ENCODE measurements at regions not wholly inside any gene's neighbourhood (a gene's known extent, or its start where the extent isn't known, plus 50 kb on each side); places are given as distances from the start of the nearest gene placed in this dataset.

DNA sequence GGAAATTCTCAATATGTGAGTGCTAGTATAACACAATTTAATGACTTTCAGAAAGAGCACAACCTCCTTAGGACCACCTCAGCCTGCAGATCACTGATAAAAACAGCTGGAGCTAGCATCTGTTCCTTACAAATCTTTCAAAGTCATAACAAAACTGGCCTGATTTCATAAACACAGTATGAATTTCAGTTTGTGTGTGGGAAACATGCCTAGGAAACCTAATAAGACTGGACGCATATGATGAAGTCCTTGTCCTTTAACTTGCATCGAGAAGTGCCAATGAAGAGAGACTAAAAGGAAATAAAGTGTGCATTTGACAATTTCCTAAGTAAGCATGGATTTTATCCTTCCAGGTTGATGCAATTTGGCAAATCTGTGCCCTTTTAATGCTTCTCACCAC is 74.1 kb upstream of the KLHL14 start:
- DNase-seq: no peak
- Mint-ChIP-seq H3K4me1 (ENCODE audit: low read depth, unreplicated experiment) (no peaks in the 10 kb centered on the region), H3K27me3 (ENCODE audit: unreplicated experiment) (no peaks in the 10 kb centered on the region), H3K4me3 (ENCODE audit: low read depth, unreplicated experiment) (no peak overlapping the region), H3K9me3 (ENCODE audit: low read depth, unreplicated experiment) (peaks cover 5% of the 10 kb centered on the region), H3K27ac (ENCODE audit: unreplicated experiment) (no peak overlapping the region), H3K36me3 (ENCODE audit: insufficient read depth, unreplicated experiment) (no peaks in the 10 kb centered on the region)
- CTCF ChIA-PET: no interaction called here
- TF ChIP-seq, protein P1, sequence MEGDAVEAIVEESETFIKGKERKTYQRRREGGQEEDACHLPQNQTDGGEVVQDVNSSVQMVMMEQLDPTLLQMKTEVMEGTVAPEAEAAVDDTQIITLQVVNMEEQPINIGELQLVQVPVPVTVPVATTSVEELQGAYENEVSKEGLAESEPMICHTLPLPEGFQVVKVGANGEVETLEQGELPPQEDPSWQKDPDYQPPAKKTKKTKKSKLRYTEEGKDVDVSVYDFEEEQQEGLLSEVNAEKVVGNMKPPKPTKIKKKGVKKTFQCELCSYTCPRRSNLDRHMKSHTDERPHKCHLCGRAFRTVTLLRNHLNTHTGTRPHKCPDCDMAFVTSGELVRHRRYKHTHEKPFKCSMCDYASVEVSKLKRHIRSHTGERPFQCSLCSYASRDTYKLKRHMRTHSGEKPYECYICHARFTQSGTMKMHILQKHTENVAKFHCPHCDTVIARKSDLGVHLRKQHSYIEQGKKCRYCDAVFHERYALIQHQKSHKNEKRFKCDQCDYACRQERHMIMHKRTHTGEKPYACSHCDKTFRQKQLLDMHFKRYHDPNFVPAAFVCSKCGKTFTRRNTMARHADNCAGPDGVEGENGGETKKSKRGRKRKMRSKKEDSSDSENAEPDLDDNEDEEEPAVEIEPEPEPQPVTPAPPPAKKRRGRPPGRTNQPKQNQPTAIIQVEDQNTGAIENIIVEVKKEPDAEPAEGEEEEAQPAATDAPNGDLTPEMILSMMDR (IDR thresholded peaks at IDR 0.05; ENCODE audit: unreplicated experiment): no peak
- intact Hi-C loops (cut with micrococcal nuclease; ENCODE audit: unreplicated experiment): no loop called here
- BruUV-seq (replicated peaks): no TSS peak

DNA sequence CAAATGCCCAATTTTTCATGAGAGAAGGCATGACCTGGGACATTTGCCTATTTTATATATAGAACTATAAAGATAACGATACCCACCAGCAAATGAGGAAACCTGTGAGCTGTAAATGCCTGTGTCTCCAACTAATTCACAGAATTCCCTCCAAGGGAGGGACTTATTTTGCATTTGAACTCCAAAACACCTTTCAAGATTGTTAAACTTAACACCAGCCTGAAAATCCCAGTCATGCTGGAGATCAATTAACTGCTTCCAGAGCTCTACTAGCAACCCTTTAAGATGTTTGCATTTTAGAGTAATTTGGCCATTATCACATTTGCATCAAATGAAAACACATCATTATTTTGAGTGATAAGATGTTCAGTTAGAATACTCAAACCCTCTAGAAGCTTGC is 68.1 kb upstream of the KLHL14 start:
- H3K36me3 Mint-ChIP-seq (ENCODE audit: insufficient read depth, unreplicated experiment): no peaks in the 10 kb centered on the region
- intact Hi-C loops (cut with micrococcal nuclease; ENCODE audit: unreplicated experiment): no loop called here
- CTCF ChIA-PET: no interaction called here
- no peak overlapping the region for H3K4me3 Mint-ChIP-seq (ENCODE audit: low read depth, unreplicated experiment)
- BruUV-seq (replicated peaks): no TSS peak
- H3K9me3 Mint-ChIP-seq (ENCODE audit: low read depth, unreplicated experiment): no peaks in the 10 kb centered on the region
- TF ChIP-seq, protein P1 (IDR thresholded peaks at IDR 0.05; ENCODE audit: unreplicated experiment): no peak
- H3K27ac Mint-ChIP-seq (ENCODE audit: unreplicated experiment): no peak overlapping the region
- no peak for DNase-seq
- no peaks in the 10 kb centered on the region for H3K4me1 Mint-ChIP-seq (ENCODE audit: low read depth, unreplicated experiment)
- peaks cover 22% of the 10 kb centered on the region for H3K27me3 Mint-ChIP-seq (ENCODE audit: unreplicated experiment)

DNA sequence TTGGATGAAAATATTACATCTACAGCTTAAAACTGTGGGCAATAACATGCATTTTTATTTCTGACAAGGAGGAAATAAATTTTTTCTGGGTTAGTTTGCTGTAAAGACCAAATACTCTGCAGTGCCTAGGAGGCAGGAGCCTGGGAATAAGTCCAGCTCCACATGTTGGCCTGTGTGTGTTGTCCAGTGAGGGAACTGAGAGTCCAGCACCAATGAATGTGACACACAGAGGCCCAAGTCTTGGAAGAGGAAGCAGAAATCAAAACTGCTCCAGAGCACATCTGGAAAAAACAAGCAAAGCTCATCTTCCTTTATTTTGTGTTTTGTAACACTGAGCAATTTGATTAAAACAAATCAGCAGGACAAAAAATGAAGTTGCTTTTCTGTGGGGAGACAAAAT is 63.1 kb upstream of the KLHL14 start:
- H3K4me3 Mint-ChIP-seq (ENCODE audit: low read depth, unreplicated experiment): no peak overlapping the region
- no peaks in the 10 kb centered on the region for H3K4me1 Mint-ChIP-seq (ENCODE audit: low read depth, unreplicated experiment)
- H3K27ac Mint-ChIP-seq (ENCODE audit: unreplicated experiment): no peak overlapping the region
- H3K9me3 Mint-ChIP-seq (ENCODE audit: low read depth, unreplicated experiment): peaks cover 2% of the 10 kb centered on the region
- no peaks in the 10 kb centered on the region for H3K36me3 Mint-ChIP-seq (ENCODE audit: insufficient read depth, unreplicated experiment)
- H3K27me3 Mint-ChIP-seq (ENCODE audit: unreplicated experiment): peaks cover 47% of the 10 kb centered on the region
- DNase-seq: no peak
- BruUV-seq (replicated peaks): no TSS peak
- intact Hi-C loops (cut with micrococcal nuclease; ENCODE audit: unreplicated experiment): no loop called here
- CTCF ChIA-PET: no interaction called here
- TF ChIP-seq, protein P1 (IDR thresholded peaks at IDR 0.05; ENCODE audit: unreplicated experiment): no peak

DNA sequence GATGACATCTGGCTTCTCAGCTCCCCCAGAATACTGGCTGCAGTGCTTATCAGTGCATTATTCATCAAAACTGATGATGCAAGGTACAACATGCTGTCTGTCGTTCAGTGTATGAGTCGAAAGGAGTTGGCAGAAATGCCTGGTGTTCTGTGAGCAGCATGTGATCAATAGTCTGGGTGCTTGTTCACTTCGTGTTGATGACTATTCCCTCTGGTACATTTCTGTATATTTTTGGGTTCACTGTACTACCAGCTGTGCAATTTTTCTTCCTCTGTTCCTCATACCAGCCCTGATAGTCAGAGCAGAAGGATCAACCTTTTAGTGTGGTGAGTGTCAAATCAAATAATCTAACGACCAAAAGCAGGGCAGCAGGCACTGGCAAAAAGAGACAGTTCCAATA is 59.0 kb upstream of the KLHL14 start:
- no peak overlapping the region for H3K27ac Mint-ChIP-seq (ENCODE audit: unreplicated experiment)

More for the DNA sequence above, 59.0 kb upstream of the KLHL14 start:
- Mint-ChIP-seq H3K4me3 (ENCODE audit: low read depth, unreplicated experiment) (no peak overlapping the region), H3K27me3 (ENCODE audit: unreplicated experiment) (peaks cover 45% of the 10 kb centered on the region), H3K4me1 (ENCODE audit: low read depth, unreplicated experiment) (no peaks in the 10 kb centered on the region), H3K9me3 (ENCODE audit: low read depth, unreplicated experiment) (peaks cover 2% of the 10 kb centered on the region), H3K36me3 (ENCODE audit: insufficient read depth, unreplicated experiment) (no peaks in the 10 kb centered on the region)
- no TSS peak for BruUV-seq (replicated peaks)
- intact Hi-C loops (cut with micrococcal nuclease; ENCODE audit: unreplicated experiment): no loop called here
- DNase-seq: no peak
- CTCF ChIA-PET: no interaction called here
- TF ChIP-seq, protein P1 (IDR thresholded peaks at IDR 0.05; ENCODE audit: unreplicated experiment): no peak

Data from Calu3 (cell line).